Kidney (tissue), 13 donors: ENCODE measurements at regions not wholly inside any gene's neighbourhood (a gene's known extent, or its start where the extent isn't known, plus 50 kb on each side); places are given as distances from the start of the nearest gene placed in this dataset.

Experiments
- DNase-seq, 5 donors: peaks; one replicate each; pipeline ENCODE4 v3.0.0-alpha.2; 2013 to 2020
- FAIRE-seq: peaks from 2 replicates; lab custom pipeline; 2012; peaks lifted over from hg19 to GRCh38; lab: Jason Lieb, UNC
- H3K27ac ChIP-seq, 2 donors: one replicate each; pipeline ENCODE4 v1.7.0; 2013; ENCODE audit warnings: low read depth in 2 of 2, low read length in 2 of 2, inconsistent platforms in 1 of 2
- H3K27me3 ChIP-seq: one replicate; pipeline ENCODE4 v1.7.1; 2013; ENCODE audit warnings: low read length, inconsistent platforms; ENCODE audit not compliant: control insufficient read depth, insufficient read depth
- H3K36me3 ChIP-seq, 3 donors: one replicate each; pipeline versions ENCODE4 v1.7.0 to v1.7.1; 2013; ENCODE audit warnings: low read length in 3 of 3, control low read depth in 1 of 3, inconsistent platforms in 1 of 3; ENCODE audit not compliant: insufficient read depth in 3 of 3, control insufficient read depth in 2 of 3
- H3K4me1 ChIP-seq, 3 donors: one replicate each; pipeline versions ENCODE4 v1.7.0 to v1.7.1; 2013; ENCODE audit warnings: low read length in 3 of 3, inconsistent platforms in 1 of 3, low read depth in 1 of 3; ENCODE audit not compliant: control insufficient read depth in 2 of 3, insufficient read depth in 2 of 3
- H3K4me3 ChIP-seq, 3 donors: one replicate each; pipeline versions ENCODE4 v1.7.0 to v1.8.1; 2013; ENCODE audit warnings: low read length in 3 of 3, control low read depth in 1 of 3, inconsistent platforms in 1 of 3
- H3K9ac ChIP-seq, 3 donors: one replicate each; pipeline versions ENCODE4 v1.7.0 to v1.7.1; 2013; ENCODE audit warnings: low read length in 3 of 3, control low read depth in 1 of 3, inconsistent platforms in 1 of 3
- H3K9me3 ChIP-seq, 3 donors: one replicate each; pipeline versions ENCODE4 v1.7.0 to v1.7.1; 2013; ENCODE audit warnings: low read length in 3 of 3, control low read depth in 1 of 3, inconsistent platforms in 1 of 3; ENCODE audit not compliant: control insufficient read depth in 2 of 3, insufficient read depth in 1 of 3
- intact Hi-C: fragments of 100-400 bp; cut with DNase I; formaldehyde crosslinking; loops from one replicate; pipeline ENCODE4 v1.11.1; 2022
- TF ChIP-seq, protein P1 (sequence below): IDR thresholded peaks from 3 replicates; pipeline ENCODE4 v1.5.1; 2012; ENCODE audit warnings: mild to moderate bottlenecking, moderate library complexity, borderline replicate concordance; ENCODE audit not compliant: insufficient read depth; ENCODE audit errors: extremely low read depth
- donor health status: control.
- donor health status: control.
- donor health status: control.
- donor health status: control.
- donor health status: control.
- donor health status: DM: yes; HTN: yes; CAD: no.
- donor health status: Normal renal cell carcinoma (clear cell type).

- intact Hi-C loops: no loop called here
- no peaks in the 10 kb centered on the region for H3K4me1 ChIP-seq
- H3K36me3 ChIP-seq: no peaks in the 10 kb centered on the region
- H3K4me3 ChIP-seq: no peak overlapping the region
- DNase-seq (no peak), FAIRE-seq (no peak)
- TF ChIP-seq, protein P1, sequence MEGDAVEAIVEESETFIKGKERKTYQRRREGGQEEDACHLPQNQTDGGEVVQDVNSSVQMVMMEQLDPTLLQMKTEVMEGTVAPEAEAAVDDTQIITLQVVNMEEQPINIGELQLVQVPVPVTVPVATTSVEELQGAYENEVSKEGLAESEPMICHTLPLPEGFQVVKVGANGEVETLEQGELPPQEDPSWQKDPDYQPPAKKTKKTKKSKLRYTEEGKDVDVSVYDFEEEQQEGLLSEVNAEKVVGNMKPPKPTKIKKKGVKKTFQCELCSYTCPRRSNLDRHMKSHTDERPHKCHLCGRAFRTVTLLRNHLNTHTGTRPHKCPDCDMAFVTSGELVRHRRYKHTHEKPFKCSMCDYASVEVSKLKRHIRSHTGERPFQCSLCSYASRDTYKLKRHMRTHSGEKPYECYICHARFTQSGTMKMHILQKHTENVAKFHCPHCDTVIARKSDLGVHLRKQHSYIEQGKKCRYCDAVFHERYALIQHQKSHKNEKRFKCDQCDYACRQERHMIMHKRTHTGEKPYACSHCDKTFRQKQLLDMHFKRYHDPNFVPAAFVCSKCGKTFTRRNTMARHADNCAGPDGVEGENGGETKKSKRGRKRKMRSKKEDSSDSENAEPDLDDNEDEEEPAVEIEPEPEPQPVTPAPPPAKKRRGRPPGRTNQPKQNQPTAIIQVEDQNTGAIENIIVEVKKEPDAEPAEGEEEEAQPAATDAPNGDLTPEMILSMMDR: no peak
- no peaks in the 10 kb centered on the region for H3K27me3 ChIP-seq
- no peaks in the 10 kb centered on the region for H3K9me3 ChIP-seq
- no peak overlapping the region for H3K9ac ChIP-seq
- no peak overlapping the region for H3K27ac ChIP-seq
Observed at GRCh38 chr3:145522179-145522578, 638.8 kb downstream of the PLOD2 start.

GRCh38 chr3:145522893-145523651 is 637.9 kb downstream of the PLOD2 start:
- TF ChIP-seq, protein P1: no peak
- Histone ChIP-seq H3K36me3 (no peaks in the 10 kb centered on the region), H3K4me1 (no peaks in the 10 kb centered on the region), H3K9me3 (no peaks in the 10 kb centered on the region), H3K27ac (no peak overlapping the region), H3K27me3 (no peaks in the 10 kb centered on the region), H3K9ac (no peak overlapping the region), H3K4me3 (no peak overlapping the region)
- FAIRE-seq: no peak
- intact Hi-C loops: no loop called here
- no peak for DNase-seq

DNA sequence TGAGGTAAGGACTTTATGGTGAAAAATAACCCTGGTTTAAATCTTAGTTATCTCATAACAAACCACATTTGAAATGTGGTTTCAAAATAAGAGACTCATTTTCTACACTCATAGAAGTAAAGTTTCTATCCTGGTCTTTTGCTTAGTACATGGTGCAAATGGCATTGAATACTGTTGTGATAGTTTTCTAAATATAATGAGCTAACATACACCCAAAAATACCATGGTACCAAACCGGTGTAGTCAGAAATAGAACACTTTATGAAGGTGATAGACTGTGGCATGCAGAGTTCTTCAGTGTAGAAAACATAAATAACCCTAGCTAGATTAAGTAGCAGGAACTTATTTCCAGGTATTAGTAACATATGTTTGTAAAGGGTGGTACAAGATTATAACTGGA is 629.4 kb downstream of the PLOD2 start:
- Histone ChIP-seq H3K27ac (no peak overlapping the region), H3K27me3 (no peaks in the 10 kb centered on the region)
- FAIRE-seq: no peak

More for the DNA sequence above, 629.4 kb downstream of the PLOD2 start:
- Histone ChIP-seq H3K36me3 (no peaks in the 10 kb centered on the region), H3K4me3 (no peak overlapping the region), H3K4me1 (no peaks in the 10 kb centered on the region), H3K9me3 (no peaks in the 10 kb centered on the region), H3K9ac (no peak overlapping the region)
- intact Hi-C loops: no loop called here
- TF ChIP-seq, protein P1: no peak
- no peak for DNase-seq
